Activated naive CD4-positive, alpha-beta T cell treated with anti-CD3 and anti-CD28 coated beads for 36 hours (primary cell): ENCODE measurements at regions not wholly inside any gene's neighbourhood (a gene's known extent, or its start where the extent isn't known, plus 50 kb on each side); places are given as distances from the start of the nearest gene placed in this dataset.

Experiments used
- CTCF ChIA-PET: fragments of 350-600 bp; sonication (Branson Sonifier 250); formaldehyde crosslinking; loops from one replicate; lab custom pipeline; 2021; ENCODE audit warnings: antibody characterized with exemption; lab: Charles Lee
- DNase-seq: peaks from one replicate; pipeline ENCODE4 v3.0.0-alpha.2; 2020
- H3K27ac Mint-ChIP-seq: one replicate; pipeline ENCODE4 v1.8.0; 2021; ENCODE audit warnings: mild to moderate bottlenecking, mixed read lengths
- H3K27me3 Mint-ChIP-seq: one replicate; pipeline ENCODE4 v1.8.0; 2021; ENCODE audit warnings: low read depth, mixed read lengths
- H3K36me3 Mint-ChIP-seq: one replicate; pipeline ENCODE4 v1.8.0; 2021; ENCODE audit warnings: low read depth, mixed read lengths
- H3K4me1 Mint-ChIP-seq: one replicate; pipeline ENCODE4 v1.8.0; 2021; ENCODE audit warnings: low read depth, mixed read lengths
- H3K4me3 Mint-ChIP-seq: one replicate; pipeline ENCODE4 v1.8.0; 2021; ENCODE audit warnings: mild to moderate bottlenecking, moderate library complexity, mixed read lengths
- H3K9me3 Mint-ChIP-seq: one replicate; pipeline ENCODE4 v1.8.0; 2021; ENCODE audit warnings: mixed read lengths
- intact Hi-C: fragments of 100-400 bp; cut with micrococcal nuclease; formaldehyde crosslinking; loops from one replicate; pipeline ENCODE4 v1.15.1; 2023

DNA sequence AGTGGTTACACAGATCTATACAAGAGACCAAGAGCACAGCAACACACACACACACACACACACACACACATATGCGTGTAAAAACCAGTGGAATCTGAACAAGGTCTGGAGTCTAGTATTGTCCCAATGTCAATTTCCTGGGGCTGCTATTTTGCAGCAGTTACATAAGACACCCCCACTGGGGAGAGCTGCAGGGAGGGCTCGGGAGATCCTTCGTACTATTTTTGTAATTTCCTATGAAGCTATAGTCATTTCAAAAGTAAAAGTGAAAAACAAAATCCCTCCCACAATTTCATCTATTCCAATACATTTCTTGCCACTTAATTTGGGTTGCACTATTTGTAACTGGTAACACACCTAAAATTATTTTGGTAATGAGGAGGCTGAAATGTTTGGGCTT lies 68.5 kb downstream of the C16orf95 start:
- H3K27me3 Mint-ChIP-seq, result peaks cover 2% of the 10 kb centered on the region
- CTCF ChIA-PET, result no interaction called here
- intact Hi-C loops, result no loop called here
- no peak overlapping the region for H3K4me3 Mint-ChIP-seq
- peaks cover 3% of the 10 kb centered on the region for H3K4me1 Mint-ChIP-seq
- H3K9me3 Mint-ChIP-seq, result no peaks in the 10 kb centered on the region
- no peak for DNase-seq
- no peaks in the 10 kb centered on the region for H3K36me3 Mint-ChIP-seq
- H3K27ac Mint-ChIP-seq, result no peak overlapping the region

DNA sequence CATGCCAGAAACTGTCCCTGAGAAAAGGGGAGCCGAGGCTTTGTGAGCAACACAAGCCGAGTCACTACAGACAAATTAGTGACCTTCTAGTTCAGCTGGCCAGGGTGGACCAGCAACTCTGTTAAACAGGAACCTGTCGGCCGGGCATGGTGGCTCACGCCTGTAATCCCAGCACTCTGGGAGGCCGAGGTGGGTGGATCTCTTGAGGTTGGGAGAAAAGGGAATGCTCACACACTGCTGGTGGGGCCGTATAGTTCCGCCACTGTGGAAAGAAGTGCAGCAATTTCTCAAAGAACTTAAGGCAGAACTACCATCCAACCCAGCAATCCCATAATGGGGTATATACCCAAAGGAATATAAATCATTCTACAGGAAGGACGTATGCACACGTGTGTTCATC lies 67.8 kb downstream of the C16orf95 start:
- no peaks in the 10 kb centered on the region for H3K36me3 Mint-ChIP-seq
- no peak overlapping the region for H3K27ac Mint-ChIP-seq
- no peaks in the 10 kb centered on the region for H3K9me3 Mint-ChIP-seq
- H3K4me3 Mint-ChIP-seq, result no peak overlapping the region
- intact Hi-C loops, result no loop called here
- no peak for DNase-seq
- peaks cover 2% of the 10 kb centered on the region for H3K27me3 Mint-ChIP-seq
- CTCF ChIA-PET, result no interaction called here
- peaks cover 3% of the 10 kb centered on the region for H3K4me1 Mint-ChIP-seq

DNA sequence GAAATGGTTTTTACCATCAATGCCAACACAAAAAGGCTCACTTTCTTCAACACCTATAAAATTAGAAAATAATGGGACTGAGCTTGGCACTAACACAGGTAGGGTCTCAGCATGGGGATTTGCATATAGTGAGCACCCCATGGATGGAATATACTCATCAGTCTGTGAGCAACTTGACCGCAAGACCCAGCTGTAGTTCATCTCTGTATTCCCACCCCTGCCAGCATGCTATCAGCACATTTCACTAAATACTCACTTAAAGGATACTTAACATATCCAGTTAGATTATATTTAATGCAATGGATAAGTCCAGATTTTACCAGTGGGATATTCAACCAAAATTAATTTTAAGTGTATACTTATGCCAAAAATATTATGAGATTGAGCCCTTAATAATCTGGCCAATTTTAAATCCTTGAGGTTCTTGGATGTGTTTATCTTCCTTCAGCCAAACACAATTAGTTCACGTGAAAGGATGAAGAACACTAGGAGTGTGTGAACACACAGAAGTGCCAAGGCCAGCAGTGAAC lies 66.7 kb downstream of the C16orf95 start:
- DNase-seq, result no peak
- H3K9me3 Mint-ChIP-seq, result no peaks in the 10 kb centered on the region
- no peaks in the 10 kb centered on the region for H3K36me3 Mint-ChIP-seq
- H3K27ac Mint-ChIP-seq, result no peak overlapping the region
- intact Hi-C loops, result no loop called here
- peaks cover 2% of the 10 kb centered on the region for H3K27me3 Mint-ChIP-seq
- peaks cover 3% of the 10 kb centered on the region for H3K4me1 Mint-ChIP-seq
- no peak overlapping the region for H3K4me3 Mint-ChIP-seq
- CTCF ChIA-PET, result interaction anchor here (1.3 kb wide), 1 partner anchor 47 kb away, joined by 3 read pairs; no protein-coding TSS in a partner anchor

DNA sequence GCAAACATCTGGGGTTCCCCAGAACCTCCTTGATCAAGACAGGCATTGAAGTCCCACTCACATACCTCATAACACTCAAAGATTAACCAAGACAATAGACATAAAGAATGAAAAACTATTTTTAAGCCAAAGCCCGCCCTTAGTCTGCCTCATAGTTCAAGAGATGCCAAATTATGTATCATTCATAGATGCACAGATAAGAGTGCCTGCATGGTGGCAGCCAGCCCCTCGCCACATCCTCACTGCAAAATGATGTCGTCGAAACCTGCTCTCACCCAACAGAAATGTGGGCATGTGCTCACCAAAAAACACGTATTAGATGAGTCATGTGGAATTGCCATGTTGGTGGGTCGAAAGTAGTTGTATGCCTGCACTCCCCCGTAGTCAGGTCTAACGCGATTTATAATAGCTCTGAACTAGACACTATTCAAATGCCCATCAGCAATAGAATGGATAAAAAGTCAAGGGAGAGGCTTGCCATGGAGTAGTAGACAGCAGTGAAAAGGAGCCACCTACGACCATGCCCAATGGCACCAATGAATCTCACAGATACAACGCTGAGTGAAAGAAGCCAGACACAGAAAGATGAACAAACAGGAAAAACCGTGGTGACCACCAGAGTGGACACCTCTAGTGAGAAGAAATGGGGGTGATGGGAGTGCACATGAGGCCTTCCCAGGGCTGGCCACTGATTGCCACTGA lies 64.8 kb downstream of the C16orf95 start:
- CTCF ChIA-PET, result no interaction called here
- Mint-ChIP-seq H3K27ac (no peak overlapping the region), H3K36me3 (no peaks in the 10 kb centered on the region), H3K4me1 (peaks cover 3% of the 10 kb centered on the region), H3K27me3 (no peaks in the 10 kb centered on the region), H3K9me3 (no peaks in the 10 kb centered on the region), H3K4me3 (no peak overlapping the region)
- intact Hi-C loops, result no loop called here
- DNase-seq, result no peak
